ENCODE measurements at regions not wholly inside any gene's neighbourhood (a gene's known extent, or its start where the extent isn't known, plus 50 kb on each side); places are given as distances from the start of the nearest gene placed in this dataset.
"Not testable (repeated sequence)": the region's sequence is repeated elsewhere in the genome, so short reads cannot be mapped to it uniquely, and the experiment has no call there.

DNA sequence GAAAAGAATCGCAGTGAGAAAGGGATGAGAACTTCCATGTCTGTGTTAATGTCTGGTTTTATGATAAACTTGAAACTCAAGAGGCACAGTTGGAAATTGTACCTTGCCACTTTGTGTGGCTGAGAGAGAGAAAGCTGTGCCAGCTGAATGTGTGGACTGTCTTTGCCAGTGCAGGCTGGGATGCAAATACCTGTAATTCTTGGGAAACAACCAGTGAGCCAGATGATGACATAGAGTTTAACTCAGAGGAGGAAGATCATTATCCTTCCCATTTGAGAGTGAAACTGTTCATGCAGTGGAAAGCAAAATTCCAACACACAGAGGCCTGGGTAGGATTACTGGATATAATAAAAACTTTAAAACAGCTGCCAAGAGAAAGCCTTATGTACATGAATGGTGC is 141.5 kb upstream of the NPAP1 start:
- DNase-seq, result not testable (repeated sequence)

DNA sequence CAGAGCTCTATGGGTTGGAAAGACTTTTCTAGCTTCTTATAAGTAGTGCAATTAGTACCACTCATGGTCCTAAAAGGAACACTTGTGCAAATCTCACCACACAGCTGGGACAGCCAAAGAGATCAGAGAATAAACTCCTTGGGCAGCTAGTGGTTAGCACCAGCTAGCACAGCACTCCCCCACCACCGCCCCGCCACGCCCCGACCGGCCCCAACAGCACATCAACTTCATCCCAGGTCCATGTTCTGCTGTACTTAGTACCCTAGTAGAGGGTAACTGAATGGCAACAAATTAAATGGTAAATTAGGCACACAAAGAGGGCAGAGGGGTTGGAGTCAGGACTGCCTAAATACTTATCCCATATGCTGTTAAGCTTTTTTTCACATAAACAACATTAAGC is 118.3 kb upstream of the NPAP1 start:
- DNase-seq, result not testable (repeated sequence)

DNA sequence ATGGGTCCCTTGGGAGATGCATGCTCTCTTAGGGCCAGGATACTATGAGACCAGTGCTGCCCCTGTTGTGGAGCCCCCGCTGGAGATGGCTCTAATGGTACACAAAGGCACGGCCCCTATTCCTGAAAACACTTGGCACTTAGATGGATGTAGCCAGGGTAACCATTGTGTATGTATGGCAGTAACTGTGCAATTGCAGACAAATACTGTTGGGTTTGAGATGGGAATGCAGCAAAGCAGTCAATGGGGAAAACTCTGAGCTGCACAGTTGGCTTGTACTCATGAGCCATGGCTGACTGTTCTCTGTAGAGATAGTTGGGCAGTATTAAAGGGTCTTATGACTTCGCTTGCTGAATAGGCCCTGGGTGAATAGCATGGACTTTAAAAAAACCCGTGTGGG is 67.9 kb upstream of the NPAP1 start:
- no peak for DNase-seq

DNA sequence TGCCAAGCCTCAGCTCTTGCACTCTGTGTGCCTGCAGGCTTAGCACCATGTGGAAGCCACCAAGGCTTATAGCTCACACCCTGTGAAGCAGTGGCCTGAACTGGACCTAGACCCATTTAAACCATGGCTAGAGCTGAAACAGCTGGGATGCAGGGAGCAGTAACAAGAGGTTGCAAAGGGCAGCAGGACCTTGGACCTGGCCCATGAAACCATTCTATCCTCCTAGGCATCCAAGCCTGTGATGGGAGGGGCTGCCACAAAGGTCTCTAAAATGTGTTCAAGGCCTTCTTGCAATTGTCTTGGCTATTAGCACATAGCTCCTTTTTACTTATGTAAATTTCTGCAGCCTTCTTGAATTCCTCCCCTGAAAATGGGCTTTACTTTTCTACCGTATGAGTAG is 57.9 kb upstream of the NPAP1 start:
- no peak for DNase-seq

DNA sequence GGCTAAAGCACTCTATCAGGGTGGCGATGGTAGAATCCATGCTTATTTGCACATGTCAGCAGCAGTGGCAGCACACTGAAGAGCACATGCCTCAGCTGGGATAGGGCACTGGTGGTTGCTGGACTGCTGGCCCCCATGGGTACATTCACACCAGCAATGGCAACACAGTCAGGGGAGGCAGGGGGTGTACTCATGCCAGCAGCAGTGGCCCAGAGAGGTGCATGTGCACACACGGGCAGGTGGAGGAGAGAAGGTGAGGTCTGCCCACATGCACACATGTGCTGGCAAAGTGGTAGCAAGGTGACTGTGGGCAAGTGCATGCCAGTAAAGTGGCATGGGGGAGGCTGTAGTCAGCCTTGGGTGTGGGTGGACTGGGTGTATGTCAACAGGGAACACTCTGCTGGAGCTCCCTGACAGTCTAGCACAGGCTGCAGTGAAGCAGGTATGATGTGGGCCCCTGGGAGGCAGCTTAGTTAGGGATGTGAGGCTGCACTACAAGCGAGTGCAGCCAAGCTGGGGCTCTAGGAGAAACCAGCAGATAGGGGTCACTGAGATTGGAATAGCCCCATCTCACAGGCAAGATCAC is 53.9 kb upstream of the NPAP1 start:
- no peak for DNase-seq
